Uterus (tissue), 2 donors: ENCODE measurements at regions not wholly inside any gene's neighbourhood (a gene's known extent, or its start where the extent isn't known, plus 50 kb on each side); places are given as distances from the start of the nearest gene placed in this dataset.

ENCODE experiments used
- CTCF ChIP-seq, 4 experiments: fragments of 200-600 bp in 2 of 4; fragments of 450-650 bp in 2 of 4; sonication (generic) in 2 of 4; IDR thresholded peaks; one replicate each; pipeline ENCODE4 v1.5.1; 2016 to 2019; ENCODE audit warnings: antibody characterized with exemption in 4 of 4, mild to moderate bottlenecking in 2 of 4, moderate library complexity in 1 of 4
- POLR2A ChIP-seq, 2 donors: fragments of 450-650 bp; IDR thresholded peaks; one replicate each; pipeline ENCODE4 v1.6.1; 2016; ENCODE audit warnings: antibody characterized with exemption in 2 of 2, mild to moderate bottlenecking in 1 of 2, moderate library complexity in 1 of 2

GRCh38 chr5:29230591-29230990 is 1962.9 kb upstream of the CDH6 start:
- TF ChIP-seq CTCF (IDR thresholded peaks at IDR 0.05) (no peak), POLR2A (IDR thresholded peaks at IDR 0.05) (no peak)
